ENCODE measurements at regions not wholly inside any gene's neighbourhood (a gene's known extent, or its start where the extent isn't known, plus 50 kb on each side); places are given as distances from the start of the nearest gene placed in this dataset.

DNA sequence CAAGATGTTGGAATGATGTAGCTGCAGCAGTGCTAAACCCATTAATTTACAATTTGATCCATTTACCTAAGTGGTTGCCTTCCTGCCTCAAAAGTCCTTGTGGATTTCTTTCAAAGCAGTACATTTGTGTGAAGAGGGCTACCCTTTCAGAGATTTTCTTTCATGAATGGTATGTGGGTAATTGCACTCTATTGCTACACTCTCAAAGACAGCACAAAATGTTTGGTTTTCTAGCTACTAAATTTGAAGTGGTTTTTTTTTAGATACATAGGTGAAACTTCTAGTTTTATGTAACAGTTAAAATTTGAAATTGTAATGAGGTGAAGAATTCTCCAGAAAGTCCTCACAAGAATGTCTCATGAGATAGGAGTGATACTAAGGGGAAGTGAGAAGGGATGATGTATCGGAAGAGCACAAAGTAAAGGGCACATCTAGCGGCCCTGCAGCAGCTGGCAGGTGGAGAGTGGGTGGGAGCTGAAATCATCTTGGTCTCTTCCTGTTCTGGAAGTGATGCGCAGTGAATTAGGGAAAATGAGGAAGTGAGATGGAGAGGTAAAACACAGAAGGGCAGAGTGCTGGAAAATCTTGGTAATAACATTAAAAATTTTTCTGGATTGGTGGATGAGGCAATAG, 236.8 kb upstream of the MAN1A1 start:
- TF ChIP-seq CTCF (IDR thresholded peaks at IDR 0.05; ENCODE audit: low read depth, low read length) (no peak), EZH2phosphoT487 (IDR thresholded peaks at IDR 0.05; ENCODE audit: low read depth) (no peak)
